ENCODE measurements at regions not wholly inside any gene's neighbourhood (a gene's known extent, or its start where the extent isn't known, plus 50 kb on each side); places are given as distances from the start of the nearest gene placed in this dataset.

DNA sequence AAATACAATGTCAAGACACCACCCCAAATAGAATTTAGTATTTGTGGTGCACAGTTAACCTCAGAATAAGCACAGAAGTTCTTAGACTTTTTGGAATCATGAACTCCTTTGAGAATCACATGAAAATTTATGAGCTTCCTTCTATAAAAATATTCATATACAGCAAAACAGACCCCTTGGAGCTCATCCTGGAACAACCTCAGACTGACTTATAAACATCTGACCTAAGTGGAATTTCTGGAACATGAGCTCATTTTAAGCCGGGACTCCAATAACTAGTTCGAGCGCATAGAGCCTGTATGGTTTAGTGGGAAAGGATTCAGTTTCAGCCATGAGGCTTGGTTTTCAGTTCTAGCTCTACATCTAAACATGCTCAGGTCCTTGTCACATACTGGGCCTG lies 192.3 kb downstream of the DEPDC1B start:
- no peaks in the 10 kb centered on the region for H3K9me3 ChIP-seq (replicated peaks; ENCODE audit: control insufficient read depth, insufficient read depth, low read length)
- no peaks in the 10 kb centered on the region for H3K36me3 ChIP-seq (ENCODE audit: control insufficient read depth in 2 of 2, extremely low read depth in 1 of 2, insufficient read depth in 2 of 2, low read length in 2 of 2)
- no peaks in the 10 kb centered on the region for H4K20me1 ChIP-seq (replicated peaks; ENCODE audit: control insufficient read depth, extremely low read depth, insufficient read depth, low read length)
- ChIA-PET POLR2A (no interaction called here), CTCF (no interaction called here)
- H2AFZ ChIP-seq (ENCODE audit: low read depth, low read length), result no peak overlapping the region
- dilution Hi-C loops (cut with MboI; ENCODE audit: extremely low pct_ligation_motif_present, low sequenced_read_pairs) (no loop called here), intact Hi-C loops (cut with micrococcal nuclease) (no loop called here)
- BruUV-seq (replicated peaks), result no TSS peak
- H3K9me1 ChIP-seq (replicated peaks; ENCODE audit: control insufficient read depth, extremely low read depth, insufficient read depth, low read length), result no peaks in the 10 kb centered on the region
- no peak overlapping the region for H3K9ac ChIP-seq (replicated peaks; ENCODE audit: extremely low read depth, insufficient read depth, low read length)
- no peak for DNase-seq (ENCODE audit: low read depth, low spot score)
- H3K27ac ChIP-seq (ENCODE audit: insufficient read depth, low read depth, low read length), result no peak overlapping the region
- H3K4me3 ChIP-seq (replicated peaks in 1 of 3; ENCODE audit: insufficient read depth in 1 of 3, low read depth in 1 of 3, low read length in 3 of 3), result no peak overlapping the region
- no peaks in the 10 kb centered on the region for H3K4me1 ChIP-seq (ENCODE audit: control insufficient read depth, extremely low read depth, insufficient read depth, low read length)
- H3K27me3 ChIP-seq (ENCODE audit: control insufficient read depth in 2 of 2, insufficient read depth in 2 of 2, low read length in 2 of 2), result no peaks in the 10 kb centered on the region
- no peak for FAIRE-seq
- H3K4me2 ChIP-seq (ENCODE audit: insufficient read depth, low read length), result no peak overlapping the region
- no peaks in the 10 kb centered on the region for H3K79me2 ChIP-seq (ENCODE audit: control insufficient read depth, insufficient read depth, low read length)
- TF ChIP-seq, protein P1, sequence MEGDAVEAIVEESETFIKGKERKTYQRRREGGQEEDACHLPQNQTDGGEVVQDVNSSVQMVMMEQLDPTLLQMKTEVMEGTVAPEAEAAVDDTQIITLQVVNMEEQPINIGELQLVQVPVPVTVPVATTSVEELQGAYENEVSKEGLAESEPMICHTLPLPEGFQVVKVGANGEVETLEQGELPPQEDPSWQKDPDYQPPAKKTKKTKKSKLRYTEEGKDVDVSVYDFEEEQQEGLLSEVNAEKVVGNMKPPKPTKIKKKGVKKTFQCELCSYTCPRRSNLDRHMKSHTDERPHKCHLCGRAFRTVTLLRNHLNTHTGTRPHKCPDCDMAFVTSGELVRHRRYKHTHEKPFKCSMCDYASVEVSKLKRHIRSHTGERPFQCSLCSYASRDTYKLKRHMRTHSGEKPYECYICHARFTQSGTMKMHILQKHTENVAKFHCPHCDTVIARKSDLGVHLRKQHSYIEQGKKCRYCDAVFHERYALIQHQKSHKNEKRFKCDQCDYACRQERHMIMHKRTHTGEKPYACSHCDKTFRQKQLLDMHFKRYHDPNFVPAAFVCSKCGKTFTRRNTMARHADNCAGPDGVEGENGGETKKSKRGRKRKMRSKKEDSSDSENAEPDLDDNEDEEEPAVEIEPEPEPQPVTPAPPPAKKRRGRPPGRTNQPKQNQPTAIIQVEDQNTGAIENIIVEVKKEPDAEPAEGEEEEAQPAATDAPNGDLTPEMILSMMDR (IDR thresholded peaks at IDR 0.05; ENCODE audit: extremely low read depth in 1 of 2, insufficient read depth in 1 of 2, low read depth in 1 of 2, low read length in 2 of 2), result no peak
- TF ChIP-seq EZH2 (IDR thresholded peaks at IDR 0.05; ENCODE audit: borderline replicate concordance, low read depth, low read length, severe bottlenecking) (no peak), POLR2A (IDR thresholded peaks at IDR 0.05; ENCODE audit: low read depth, low read length) (no peak), POLR2AphosphoS5 (IDR thresholded peaks at IDR 0.05; ENCODE audit: insufficient read depth, low read depth, low read length) (no peak), JUN (IDR thresholded peaks at IDR 0.05; ENCODE audit: borderline replicate concordance, insufficient read depth, insufficient read length, low read depth) (no peak), MYC (IDR thresholded peaks at IDR 0.05; ENCODE audit: low read depth, low read length) (no peak), GATA2 (IDR thresholded peaks at IDR 0.05; ENCODE audit: insufficient read depth, insufficient read length, low read depth, low read length) (no peak)
- TF ChIP-seq, protein P2, sequence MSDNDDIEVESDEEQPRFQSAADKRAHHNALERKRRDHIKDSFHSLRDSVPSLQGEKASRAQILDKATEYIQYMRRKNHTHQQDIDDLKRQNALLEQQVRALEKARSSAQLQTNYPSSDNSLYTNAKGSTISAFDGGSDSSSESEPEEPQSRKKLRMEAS (IDR thresholded peaks at IDR 0.05; ENCODE audit: insufficient read depth, insufficient read length), result no peak

Data from endothelial cell of umbilical vein (primary cell).